GM12878 (cell line): ENCODE measurements at regions not wholly inside any gene's neighbourhood (a gene's known extent, or its start where the extent isn't known, plus 50 kb on each side); places are given as distances from the start of the nearest gene placed in this dataset.

Experiments
- ATF2 ChIP-seq: IDR thresholded peaks from 2 replicates; pipeline ENCODE4 v1.6.1; 2012; ENCODE audit warnings: low read length, inconsistent platforms
- ELK1 ChIP-seq: IDR thresholded peaks from 2 replicates; pipeline ENCODE4 v1.6.1; 2012; ENCODE audit warnings: low read depth, low read length, improper control_type of control experiment
- GABPA ChIP-seq: IDR thresholded peaks from 2 replicates; pipeline ENCODE4 v1.6.1; 2014; ENCODE audit warnings: antibody characterized with exemption, low read depth, mild to moderate bottlenecking, inconsistent platforms
- USF2 ChIP-seq: IDR thresholded peaks from 2 replicates; pipeline ENCODE4 v1.6.1; 2011; ENCODE audit warnings: low read depth, low read length, improper control_type of control experiment, borderline replicate concordance
- ZBTB4 ChIP-seq: fragments of 450-650 bp; formaldehyde crosslinking; IDR thresholded peaks from 2 replicates; pipeline ENCODE4 v1.4.0; 2022; ENCODE audit warnings: mild to moderate bottlenecking, moderate library complexity

- TF ChIP-seq USF2 (no peak), ELK1 (no peak), GABPA (no peak), ATF2 (no peak), ZBTB4 (CRISPR knock-in tag) (no peak)
- TF ChIP-seq, all 136 proteins: peak for 0
Observed at GRCh38 chr20:40241596-40242343, 447.3 kb downstream of the MAFB start (continued).
